HG02943 (cell line): ENCODE measurements at regions not wholly inside any gene's neighbourhood (a gene's known extent, or its start where the extent isn't known, plus 50 kb on each side); places are given as distances from the start of the nearest gene placed in this dataset.

ENCODE experiments used
- ATAC-seq: cut with Tn5 transposase; IDR thresholded peaks from one replicate; pipeline ENCODE4 v1.9.1; 2021; ENCODE audit warnings: mild to moderate bottlenecking, low read depth, moderate library complexity; ENCODE audit not compliant: unreplicated experiment

GRCh38 chr3:106204160-106204868 is 335.5 kb upstream of the CBLB start:
- no peak for ATAC-seq

GRCh38 chr3:106206146-106206545 is 337.3 kb upstream of the CBLB start:
- ATAC-seq = no peak

- ATAC-seq = no peak
These were observed 337.8 kb upstream of the CBLB start for GRCh38 chr3:106206613-106207012.

- ATAC-seq = no peak
These were observed 339.4 kb upstream of the CBLB start for GRCh38 chr3:106208251-106208650.

- ATAC-seq = no peak
These were observed 340.2 kb upstream of the CBLB start for GRCh38 chr3:106208967-106209366.

- ATAC-seq = no peak
These were observed 340.7 kb upstream of the CBLB start for GRCh38 chr3:106209482-106209881.

- ATAC-seq = no peak
These were observed 342.1 kb upstream of the CBLB start for GRCh38 chr3:106210923-106211322.

GRCh38 chr3:106212665-106213222 is 343.9 kb upstream of the CBLB start:
- ATAC-seq = no peak

GRCh38 chr3:106213954-106214353 is 345.1 kb upstream of the CBLB start:
- ATAC-seq = no peak

GRCh38 chr3:106214641-106215040 is 345.8 kb upstream of the CBLB start:
- ATAC-seq = no peak

GRCh38 chr3:106215047-106215446 is 346.2 kb upstream of the CBLB start:
- ATAC-seq = no peak

GRCh38 chr3:106217745-106218144 is 348.9 kb upstream of the CBLB start:
- no peak for ATAC-seq

GRCh38 chr3:106227068-106227467 is 358.3 kb upstream of the CBLB start:
- ATAC-seq = no peak

GRCh38 chr3:106228271-106228670 is 359.5 kb upstream of the CBLB start:
- ATAC-seq = no peak

GRCh38 chr3:106229495-106230278 is 360.9 kb upstream of the CBLB start:
- ATAC-seq = no peak

- ATAC-seq = no peak
These were observed 362.3 kb upstream of the CBLB start for GRCh38 chr3:106231086-106231485.

- ATAC-seq = no peak
These were observed 364.1 kb upstream of the CBLB start for GRCh38 chr3:106232956-106233355.

GRCh38 chr3:106239195-106239697 is 370.4 kb upstream of the CBLB start:
- ATAC-seq = no peak

- no peak for ATAC-seq
These were observed 372.8 kb upstream of the CBLB start for GRCh38 chr3:106241593-106241992.

- no peak for ATAC-seq
These were observed 374.0 kb upstream of the CBLB start for GRCh38 chr3:106242781-106243180.

GRCh38 chr3:106245400-106245799 is 376.6 kb upstream of the CBLB start:
- no peak for ATAC-seq
